ENCODE measurements at regions not wholly inside any gene's neighbourhood (a gene's known extent, or its start where the extent isn't known, plus 50 kb on each side); places are given as distances from the start of the nearest gene placed in this dataset.

DNA sequence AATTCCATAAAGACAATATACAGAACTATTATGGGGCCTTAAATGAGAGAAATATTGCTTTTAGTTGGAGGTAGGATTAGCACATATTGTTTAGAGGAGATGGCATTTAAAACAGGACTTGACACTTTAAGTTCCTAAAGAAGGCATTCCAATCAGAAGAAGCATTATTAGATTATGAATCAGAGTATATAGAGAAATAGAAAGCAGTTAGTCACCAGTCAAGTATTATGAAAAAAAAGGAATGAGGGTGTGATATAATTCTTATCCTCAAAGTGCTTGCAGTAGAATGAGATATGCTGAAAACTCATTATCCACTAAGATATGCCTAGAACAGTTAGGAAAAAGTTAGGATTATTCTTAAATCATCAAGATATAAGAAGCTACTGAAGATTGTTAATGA is 456.2 kb downstream of the ZNF385D start:
- CTCF ChIA-PET, result no interaction called here
- Mint-ChIP-seq H3K27me3 (no peaks in the 10 kb centered on the region), H3K27ac (no peak overlapping the region), H3K4me1 (no peaks in the 10 kb centered on the region), H3K9me3 (ENCODE audit: low read depth) (peaks cover 12% of the 10 kb centered on the region), H3K36me3 (ENCODE audit: low read depth) (no peaks in the 10 kb centered on the region), H3K4me3 (no peak overlapping the region)
- intact Hi-C loops (cut with DNase I, micrococcal nuclease), result no loop called here
- POLR2A ChIA-PET, result no interaction called here
- no peak for ATAC-seq
- DNase-seq, result no peak

DNA sequence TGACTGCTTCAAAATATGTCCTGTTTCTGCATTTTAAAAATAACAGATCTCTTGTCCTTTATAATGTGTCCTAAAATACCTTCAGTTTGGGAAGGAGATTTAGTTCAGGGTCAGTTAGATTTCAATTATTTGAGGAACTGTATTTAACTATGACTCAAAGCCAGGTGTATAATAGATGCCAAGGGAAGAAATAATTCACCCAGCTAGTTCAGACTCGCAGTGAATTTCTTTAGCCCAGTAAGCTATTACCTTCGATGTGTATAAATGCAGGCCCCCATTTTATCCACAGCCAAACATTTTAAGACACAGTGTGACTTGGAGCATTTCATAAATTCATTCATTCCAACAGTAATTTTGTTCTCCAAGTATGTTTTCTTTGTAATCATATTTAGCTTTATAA is 458.0 kb downstream of the ZNF385D start:
- H3K36me3 Mint-ChIP-seq (ENCODE audit: low read depth), result no peaks in the 10 kb centered on the region
- DNase-seq (no peak), ATAC-seq (no peak)
- CTCF ChIA-PET, result no interaction called here
- POLR2A ChIA-PET, result no interaction called here
- intact Hi-C loops (cut with DNase I, micrococcal nuclease), result no loop called here
- peaks cover 10% of the 10 kb centered on the region for H3K9me3 Mint-ChIP-seq (ENCODE audit: low read depth)
- no peaks in the 10 kb centered on the region for H3K27me3 Mint-ChIP-seq
- no peak overlapping the region for H3K4me3 Mint-ChIP-seq
- H3K27ac Mint-ChIP-seq, result no peak overlapping the region
- H3K4me1 Mint-ChIP-seq, result no peaks in the 10 kb centered on the region

DNA sequence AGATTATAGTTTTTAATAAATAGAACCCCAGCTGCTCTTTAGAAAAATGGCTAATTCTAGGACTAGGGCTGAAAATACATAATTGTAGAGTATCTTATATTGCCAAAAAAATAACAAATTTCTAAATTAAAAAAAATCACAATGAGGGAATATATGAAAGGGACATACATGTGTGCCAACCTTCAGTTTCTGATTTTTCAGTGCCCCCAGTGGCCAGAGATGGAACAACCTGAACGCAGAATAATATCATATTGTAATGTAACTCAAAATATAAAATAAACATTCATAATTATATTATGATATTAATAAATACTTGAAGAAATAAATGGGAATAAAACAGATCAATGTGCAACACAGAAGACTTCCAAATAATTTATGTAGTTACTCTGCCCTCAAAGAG is 460.5 kb downstream of the ZNF385D start:
- DNase-seq (no peak), ATAC-seq (no peak)
- peaks cover 17% of the 10 kb centered on the region for H3K9me3 Mint-ChIP-seq (ENCODE audit: low read depth)
- no peak overlapping the region for H3K4me3 Mint-ChIP-seq
- no peak overlapping the region for H3K27ac Mint-ChIP-seq
- intact Hi-C loops (cut with DNase I, micrococcal nuclease), result no loop called here
- H3K36me3 Mint-ChIP-seq (ENCODE audit: low read depth), result no peaks in the 10 kb centered on the region
- POLR2A ChIA-PET, result no interaction called here
- H3K4me1 Mint-ChIP-seq, result no peaks in the 10 kb centered on the region
- no peaks in the 10 kb centered on the region for H3K27me3 Mint-ChIP-seq
- CTCF ChIA-PET, result interaction anchor here (0.6 kb wide), 1 partner anchor 895 kb away, joined by 3 read pairs; no protein-coding TSS in a partner anchor

DNA sequence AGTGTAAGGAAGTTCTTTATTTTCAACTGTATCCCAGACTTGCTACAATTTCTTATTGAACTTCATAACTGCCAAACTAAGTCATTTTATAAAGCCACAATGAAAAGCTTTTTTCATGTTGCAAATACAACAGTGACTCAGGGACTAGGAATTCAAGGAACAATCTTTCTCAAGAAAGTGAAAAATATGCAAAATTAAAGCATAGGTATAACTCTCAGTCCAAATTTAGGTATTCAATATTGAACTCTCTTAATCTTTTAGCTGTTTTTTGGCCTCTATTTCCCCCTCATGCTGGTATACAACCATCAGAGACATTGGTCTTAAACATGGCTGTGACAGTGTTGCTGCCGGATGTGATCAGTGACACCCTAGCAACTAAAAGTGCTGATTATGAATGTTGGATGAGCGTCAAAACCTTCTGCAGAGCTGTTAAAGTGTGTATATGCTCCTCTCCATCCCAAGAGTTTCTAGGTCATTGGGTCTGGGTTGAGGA is 476.9 kb downstream of the ZNF385D start:
- H3K27ac Mint-ChIP-seq, result no peak overlapping the region
- H3K4me1 Mint-ChIP-seq, result no peaks in the 10 kb centered on the region
- no peak overlapping the region for H3K4me3 Mint-ChIP-seq
- peaks cover 10% of the 10 kb centered on the region for H3K9me3 Mint-ChIP-seq (ENCODE audit: low read depth)
- H3K27me3 Mint-ChIP-seq, result no peaks in the 10 kb centered on the region
- no peak for DNase-seq
- ATAC-seq, result no peak
- H3K36me3 Mint-ChIP-seq (ENCODE audit: low read depth), result no peaks in the 10 kb centered on the region
- CTCF ChIA-PET, result no interaction called here
- intact Hi-C loops (cut with DNase I, micrococcal nuclease), result no loop called here
- POLR2A ChIA-PET, result interaction anchor here (0.7 kb wide), 2 partner anchors 34 to 361 kb away, joined by 3 to 4 read pairs; no protein-coding TSS in a partner anchor

DNA sequence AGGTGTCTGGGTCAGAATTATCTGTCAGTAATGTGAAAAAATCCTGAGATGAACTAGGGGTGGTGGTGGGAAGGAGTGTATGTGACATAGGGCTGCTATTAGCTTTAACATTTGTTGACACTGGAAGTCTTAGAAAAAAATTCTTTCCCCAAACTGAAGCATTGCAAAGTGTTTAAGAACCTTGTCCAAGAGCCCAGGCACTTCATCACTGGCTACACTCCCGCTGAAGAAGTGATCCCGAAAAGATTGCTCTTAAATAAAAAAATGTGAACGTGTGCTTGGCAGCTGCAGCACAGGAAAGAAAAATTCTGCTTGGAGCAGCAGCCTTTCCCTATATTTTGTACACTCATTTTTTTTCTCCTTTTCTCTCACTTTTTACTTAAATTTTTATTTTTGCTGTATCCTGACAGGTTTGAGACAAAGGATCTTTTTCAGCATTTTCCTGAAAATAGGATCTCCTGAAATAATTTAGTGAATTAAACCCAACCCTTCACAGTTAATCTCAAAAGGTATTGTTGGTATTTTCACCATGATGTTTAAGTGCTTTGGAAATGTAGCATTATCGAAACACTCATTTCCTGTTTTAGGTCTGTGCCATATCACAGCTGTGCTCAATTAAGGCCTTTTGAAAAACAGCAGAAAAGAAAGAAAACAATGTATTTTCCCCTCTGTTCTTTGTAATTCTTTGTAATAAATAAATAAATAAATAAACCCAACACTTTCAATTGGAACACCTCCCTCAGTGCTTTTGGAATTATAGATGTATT is 477.6 kb downstream of the ZNF385D start:
- DNase-seq, result no peak
- Mint-ChIP-seq H3K27me3 (no peaks in the 10 kb centered on the region), H3K27ac (no peak overlapping the region), H3K36me3 (ENCODE audit: low read depth) (no peaks in the 10 kb centered on the region), H3K9me3 (ENCODE audit: low read depth) (peaks cover 10% of the 10 kb centered on the region), H3K4me1 (no peaks in the 10 kb centered on the region), H3K4me3 (no peak overlapping the region)
- intact Hi-C loops (cut with DNase I, micrococcal nuclease), result no loop called here
- POLR2A ChIA-PET, result interaction anchor here (0.7 kb wide), 2 partner anchors 33 to 361 kb away, joined by 3 to 4 read pairs; no protein-coding TSS in a partner anchor
- CTCF ChIA-PET, result no interaction called here
- ATAC-seq, result no peak

DNA sequence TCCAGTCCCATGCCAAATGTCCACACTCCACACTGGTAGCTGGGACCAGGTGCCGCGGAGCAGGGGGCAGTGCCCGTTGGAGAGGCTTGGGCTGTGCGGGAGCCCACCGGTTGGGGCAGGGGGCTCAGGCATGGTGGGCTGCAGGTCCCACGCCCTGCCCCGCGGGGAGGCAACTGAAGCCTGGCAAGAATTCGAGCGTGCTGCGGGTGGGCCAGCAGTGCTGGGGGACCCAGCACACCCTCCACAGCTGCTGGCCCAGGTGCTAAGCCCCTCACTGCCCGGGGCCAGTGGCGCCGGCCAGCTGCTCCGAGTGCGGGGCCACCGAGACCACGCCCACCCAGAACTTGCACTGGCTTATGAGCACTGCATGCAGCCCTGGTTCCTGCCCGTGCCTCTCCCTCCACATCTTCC is 479.4 kb downstream of the ZNF385D start:
- no peaks in the 10 kb centered on the region for H3K27me3 Mint-ChIP-seq
- H3K27ac Mint-ChIP-seq, result no peak overlapping the region
- ChIA-PET POLR2A (no interaction called here), CTCF (no interaction called here)
- H3K9me3 Mint-ChIP-seq (ENCODE audit: low read depth), result peaks cover 11% of the 10 kb centered on the region
- no peak for ATAC-seq
- no peaks in the 10 kb centered on the region for H3K4me1 Mint-ChIP-seq
- intact Hi-C loops (cut with DNase I, micrococcal nuclease), result no loop called here
- no peaks in the 10 kb centered on the region for H3K36me3 Mint-ChIP-seq (ENCODE audit: low read depth)
- DNase-seq, result no peak
- H3K4me3 Mint-ChIP-seq, result no peak overlapping the region

DNA sequence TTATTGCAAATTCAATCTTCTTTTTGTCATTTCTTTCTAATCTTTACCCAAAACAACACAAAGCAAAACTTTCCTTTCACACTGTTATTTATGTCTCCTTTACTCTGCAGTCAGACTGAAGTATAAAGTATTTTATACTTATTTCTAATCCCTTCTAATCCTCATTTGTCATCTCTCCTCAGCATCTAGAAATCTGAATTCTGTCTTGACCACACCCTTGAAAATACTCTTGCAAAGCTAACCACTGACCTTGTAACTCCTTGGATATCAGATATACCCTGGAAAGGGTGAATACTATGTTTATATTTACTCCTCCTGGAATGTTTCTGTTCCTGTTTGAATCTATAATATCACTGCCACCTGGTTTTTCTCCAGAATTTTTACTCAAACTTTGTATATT is 481.1 kb downstream of the ZNF385D start:
- Mint-ChIP-seq H3K4me3 (no peak overlapping the region), H3K4me1 (no peaks in the 10 kb centered on the region), H3K27ac (no peak overlapping the region), H3K27me3 (no peaks in the 10 kb centered on the region), H3K9me3 (ENCODE audit: low read depth) (peaks cover 9% of the 10 kb centered on the region), H3K36me3 (ENCODE audit: low read depth) (no peaks in the 10 kb centered on the region)
- ChIA-PET POLR2A (no interaction called here), CTCF (interaction anchor here (0.6 kb wide), 1 partner anchor 48 kb away, joined by 3 read pairs; no protein-coding TSS in a partner anchor)
- no peak for ATAC-seq
- DNase-seq, result no peak
- intact Hi-C loops (cut with DNase I, micrococcal nuclease), result no loop called here

DNA sequence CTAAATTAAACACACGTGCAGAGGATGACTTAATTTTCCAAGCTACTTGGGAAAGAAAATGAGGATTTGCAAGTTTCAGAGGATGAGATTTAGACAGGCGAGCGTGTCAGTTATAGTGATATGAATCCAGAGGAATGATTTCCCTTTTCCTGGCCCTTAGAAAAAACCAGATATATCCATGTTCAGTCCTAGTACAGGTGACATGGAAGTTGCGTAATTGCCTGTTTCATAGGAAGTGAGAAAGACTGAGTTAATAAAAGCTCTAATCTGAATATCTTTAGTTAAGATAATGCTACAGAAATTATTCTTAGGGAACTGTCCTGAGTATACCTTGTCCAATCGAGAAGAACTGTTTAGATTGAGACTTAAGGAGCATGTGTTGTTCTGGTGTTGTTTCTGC is 490.5 kb downstream of the ZNF385D start:
- no peak for ATAC-seq
- Mint-ChIP-seq H3K27ac (no peak overlapping the region), H3K36me3 (ENCODE audit: low read depth) (no peaks in the 10 kb centered on the region), H3K4me3 (no peak overlapping the region), H3K4me1 (no peaks in the 10 kb centered on the region), H3K9me3 (ENCODE audit: low read depth) (peaks cover 5% of the 10 kb centered on the region), H3K27me3 (no peaks in the 10 kb centered on the region)
- DNase-seq, result no peak
- POLR2A ChIA-PET, result no interaction called here
- intact Hi-C loops (cut with DNase I, micrococcal nuclease), result no loop called here
- CTCF ChIA-PET, result no interaction called here

DNA sequence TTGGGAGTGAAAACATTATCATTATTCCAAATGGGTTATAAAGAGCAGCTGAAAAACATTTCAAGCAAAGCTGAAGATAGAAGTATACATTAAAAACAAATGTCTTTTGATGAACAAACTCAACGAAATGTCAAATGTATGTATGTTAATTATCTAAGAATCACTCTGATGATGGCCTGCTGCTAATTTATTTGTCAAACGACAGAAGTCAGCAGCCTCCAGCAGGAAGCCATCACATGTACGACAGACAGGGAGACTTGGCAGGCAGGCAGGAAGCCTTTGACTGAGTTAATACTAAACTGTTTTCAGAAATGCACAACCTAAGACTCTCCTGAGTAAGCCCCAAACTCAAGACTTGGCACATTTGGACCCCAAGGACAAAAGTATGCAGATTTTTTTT is 491.1 kb downstream of the ZNF385D start:
- Mint-ChIP-seq H3K36me3 (ENCODE audit: low read depth) (no peaks in the 10 kb centered on the region), H3K27ac (no peak overlapping the region), H3K4me1 (no peaks in the 10 kb centered on the region), H3K9me3 (ENCODE audit: low read depth) (peaks cover 6% of the 10 kb centered on the region), H3K4me3 (no peak overlapping the region), H3K27me3 (no peaks in the 10 kb centered on the region)
- no peak for DNase-seq
- intact Hi-C loops (cut with DNase I, micrococcal nuclease), result no loop called here
- no peak for ATAC-seq
- CTCF ChIA-PET, result no interaction called here
- POLR2A ChIA-PET, result no interaction called here

DNA sequence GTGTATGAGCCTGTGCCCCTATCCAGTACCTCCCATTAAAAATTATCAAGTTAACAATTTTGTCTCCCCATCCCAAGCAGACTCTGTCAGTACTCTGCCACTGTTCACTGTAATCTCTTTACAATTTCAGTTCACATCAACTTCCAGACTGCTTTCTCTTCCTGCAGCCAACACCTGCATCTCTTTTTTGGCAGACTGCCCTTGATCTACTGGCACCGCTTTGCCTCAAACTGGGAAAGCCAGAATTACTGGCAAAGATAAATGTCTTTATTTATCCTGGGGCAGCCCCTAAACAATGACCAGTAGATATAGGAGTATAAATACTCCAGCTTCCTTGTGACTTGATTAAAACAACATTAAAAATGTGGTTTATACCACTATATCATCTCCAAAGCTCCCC is 494.1 kb downstream of the ZNF385D start:
- no peaks in the 10 kb centered on the region for H3K27me3 Mint-ChIP-seq

DNA sequence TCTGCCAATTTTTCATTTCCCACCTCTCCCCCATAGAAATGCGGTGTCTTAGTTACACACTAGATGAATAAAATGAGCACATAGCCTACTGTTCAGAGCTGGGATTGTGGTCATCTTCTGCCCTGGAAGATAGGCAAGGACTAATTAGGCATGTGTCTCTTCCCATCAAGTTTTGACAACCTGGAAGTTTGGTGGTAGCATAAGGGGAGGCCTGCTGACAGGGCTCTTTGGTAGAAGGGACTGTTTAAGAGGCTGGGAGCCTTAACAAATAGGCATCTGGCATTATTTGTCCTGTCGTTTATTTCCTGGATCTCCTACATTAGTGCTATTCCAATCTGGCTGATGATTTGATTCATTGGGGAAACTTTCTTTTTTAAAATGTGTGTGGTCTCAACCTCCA is 512.3 kb downstream of the ZNF385D start:
- CTCF ChIA-PET, result interaction anchor here (0.6 kb wide), 1 partner anchor 923 kb away, joined by 3 read pairs; no protein-coding TSS in a partner anchor
- Mint-ChIP-seq H3K4me3 (no peak overlapping the region), H3K27me3 (no peaks in the 10 kb centered on the region), H3K27ac (no peak overlapping the region), H3K9me3 (ENCODE audit: low read depth) (peaks cover 14% of the 10 kb centered on the region), H3K36me3 (ENCODE audit: low read depth) (no peaks in the 10 kb centered on the region), H3K4me1 (no peaks in the 10 kb centered on the region)
- intact Hi-C loops (cut with DNase I, micrococcal nuclease), result no loop called here
- DNase-seq (no peak), ATAC-seq (no peak)
- POLR2A ChIA-PET, result no interaction called here

More for the DNA sequence above, 494.1 kb downstream of the ZNF385D start:
- Mint-ChIP-seq H3K4me3 (no peak overlapping the region), H3K27ac (no peak overlapping the region), H3K36me3 (ENCODE audit: low read depth) (no peaks in the 10 kb centered on the region), H3K9me3 (ENCODE audit: low read depth) (peaks cover 3% of the 10 kb centered on the region), H3K4me1 (no peaks in the 10 kb centered on the region)
- CTCF ChIA-PET, result no interaction called here
- POLR2A ChIA-PET, result no interaction called here
- intact Hi-C loops (cut with DNase I, micrococcal nuclease), result no loop called here
- no peak for ATAC-seq
- no peak for DNase-seq

DNA sequence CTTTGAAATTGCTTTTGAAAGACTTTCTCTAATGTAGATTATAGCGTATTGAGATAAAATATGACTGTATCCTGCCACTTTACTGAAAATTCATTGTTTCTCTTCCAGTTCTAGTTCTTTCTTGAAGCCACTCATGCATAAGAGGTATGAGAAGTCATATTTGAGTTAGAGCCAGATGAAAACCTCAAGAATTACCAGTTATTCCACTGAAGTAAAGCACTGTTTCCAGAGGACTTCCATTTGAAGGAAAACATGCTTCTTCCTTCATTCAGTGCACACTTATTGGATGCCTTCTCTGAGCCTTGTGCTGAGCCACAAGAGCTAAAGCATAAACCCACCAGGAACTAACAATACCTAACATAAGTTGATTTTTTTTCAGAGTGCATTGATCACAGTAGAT is 513.4 kb downstream of the ZNF385D start:
- intact Hi-C loops (cut with DNase I, micrococcal nuclease), result no loop called here
- ChIA-PET CTCF (no interaction called here), POLR2A (no interaction called here)
- Mint-ChIP-seq H3K36me3 (ENCODE audit: low read depth) (no peaks in the 10 kb centered on the region), H3K4me3 (no peak overlapping the region), H3K9me3 (ENCODE audit: low read depth) (peaks cover 19% of the 10 kb centered on the region), H3K27me3 (no peaks in the 10 kb centered on the region), H3K4me1 (no peaks in the 10 kb centered on the region), H3K27ac (no peak overlapping the region)
- ATAC-seq, result no peak
- no peak for DNase-seq
